DMS53 treated with DMSO at 0.1 percent for 48 hours (cell line): ENCODE measurements at regions not wholly inside any gene's neighbourhood (a gene's known extent, or its start where the extent isn't known, plus 50 kb on each side); places are given as distances from the start of the nearest gene placed in this dataset.
"Not testable (repeated sequence)": the region's sequence is repeated elsewhere in the genome, so short reads cannot be mapped to it uniquely, and the experiment has no call there.

Source experiments
- DNase-seq: peaks from one replicate; lab custom pipeline; 2025; ENCODE audit not compliant: unreplicated experiment; lab: John Stamatoyannopoulos, UW

GRCh38 chr1:5688081-5689077 lies 303.8 kb downstream of the NPHP4 start:
- no peak for DNase-seq

DNA sequence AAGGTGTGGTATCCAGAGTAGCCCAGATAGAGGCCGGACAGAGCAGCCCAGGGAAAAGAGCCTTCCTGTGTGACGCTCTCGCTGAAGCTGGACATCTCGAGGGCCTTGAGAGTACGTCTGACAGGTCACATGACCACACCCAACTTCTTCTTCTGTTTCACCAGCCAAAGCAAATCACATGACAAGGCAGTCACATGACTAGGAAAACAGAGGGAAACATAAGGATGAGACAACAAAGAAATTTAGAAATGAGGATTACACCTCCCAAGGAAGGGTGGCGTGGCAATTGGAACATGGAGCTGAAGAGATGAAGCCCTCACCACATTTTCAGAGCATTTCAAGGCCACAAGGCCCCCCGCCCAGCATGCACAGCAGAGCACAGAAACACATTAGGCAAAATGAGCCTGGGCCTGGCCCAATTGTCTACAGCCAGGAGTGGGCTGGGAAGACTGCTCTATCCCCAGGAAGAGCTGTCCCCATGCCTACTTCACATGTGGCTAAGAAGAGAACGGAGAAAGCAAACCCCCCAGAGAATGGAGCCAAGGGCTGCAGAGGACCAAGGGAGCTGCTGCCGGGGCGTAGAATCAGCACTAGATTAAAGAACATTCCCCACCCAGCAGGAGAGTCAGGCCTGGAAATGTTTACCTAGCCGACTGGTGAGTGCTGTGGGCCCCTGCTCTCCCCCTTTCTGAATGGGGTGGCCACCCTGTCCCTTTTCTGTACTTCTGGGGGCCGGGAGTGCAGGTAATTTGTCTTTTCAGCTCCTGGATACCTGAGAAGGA lies 305.1 kb downstream of the NPHP4 start:
- no peak for DNase-seq

DNA sequence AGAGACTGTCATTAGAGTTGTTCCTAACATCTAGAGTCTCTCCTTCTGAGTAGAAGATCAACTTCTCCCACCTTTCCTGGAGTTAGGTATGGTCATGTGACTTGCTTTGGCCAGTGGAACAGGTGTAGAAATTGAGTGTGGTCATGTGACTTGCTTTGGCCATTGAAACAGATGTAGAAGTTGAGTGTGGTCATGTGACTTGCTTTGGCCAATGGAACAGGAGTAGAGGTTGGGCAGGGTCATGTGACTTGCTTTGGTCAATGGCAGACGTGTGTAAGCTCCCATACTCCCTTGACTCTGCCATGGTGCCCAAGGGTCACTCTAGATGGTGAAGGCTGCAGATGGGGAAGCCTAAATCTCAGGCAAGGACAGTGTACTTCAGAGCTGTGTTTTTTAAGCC lies 306.0 kb downstream of the NPHP4 start:
- DNase-seq, result no peak

DNA sequence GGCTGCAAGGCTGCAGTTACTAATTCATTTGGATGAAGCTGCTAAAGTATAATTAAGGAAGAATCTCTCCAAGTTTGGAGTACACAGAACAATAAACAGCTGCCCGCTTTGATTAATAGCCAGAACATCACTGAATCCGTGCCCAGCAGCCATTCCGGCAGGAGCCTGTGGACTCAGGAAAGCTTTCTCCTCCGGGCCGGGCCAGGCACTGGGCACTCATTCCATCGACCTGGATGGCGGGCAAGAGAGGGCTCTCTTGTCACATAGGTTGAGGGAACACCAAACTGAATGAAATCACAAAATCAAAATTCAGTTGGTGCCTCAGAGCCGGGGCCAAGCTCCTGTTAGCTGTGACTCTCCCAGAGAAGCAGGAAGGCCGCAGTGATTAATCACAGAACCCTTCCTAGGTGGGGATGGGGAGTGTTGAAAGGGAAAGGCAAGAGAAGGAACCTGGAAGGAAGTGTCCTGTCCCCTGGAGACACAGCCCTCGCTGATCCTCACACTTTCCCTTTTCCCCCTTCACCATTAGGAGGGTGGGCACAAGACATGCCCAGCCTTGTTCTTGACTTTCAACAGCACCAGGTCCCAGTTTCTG lies 306.7 kb downstream of the NPHP4 start:
- DNase-seq, result no peak

- no peak for DNase-seq
These were observed 307.4 kb downstream of the NPHP4 start for GRCh38 chr1:5684791-5685190.

GRCh38 chr1:5683446-5683845 lies 308.8 kb downstream of the NPHP4 start:
- DNase-seq, result no peak

DNA sequence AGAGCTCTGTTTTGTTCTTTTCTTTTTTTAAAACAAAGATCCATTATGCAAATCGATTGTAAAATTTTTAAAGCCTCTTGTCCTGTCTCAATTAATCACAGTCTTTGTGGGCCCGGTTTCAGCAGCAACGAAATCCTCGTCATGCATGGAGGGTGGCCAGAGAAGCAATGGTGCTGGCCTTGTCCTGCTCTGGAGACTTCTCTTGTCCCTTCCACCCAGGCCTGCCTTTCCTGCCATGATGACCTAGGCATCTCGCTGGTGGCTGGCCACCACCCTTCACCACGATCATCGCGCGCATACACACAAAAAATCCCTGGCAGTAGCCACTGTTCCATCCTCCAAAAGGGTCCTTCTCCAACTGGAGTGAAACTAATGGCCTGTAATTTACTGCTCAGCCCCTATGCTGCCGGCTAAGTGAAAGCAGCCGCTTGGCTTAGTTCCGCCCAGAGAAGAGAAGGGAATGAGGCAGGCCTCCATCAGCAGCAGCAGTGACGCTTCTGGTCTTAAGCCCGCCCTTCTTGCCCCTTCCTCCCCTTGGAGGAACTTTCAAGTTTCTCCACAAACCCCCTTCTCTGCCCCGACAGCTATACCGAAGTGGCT lies 309.5 kb downstream of the NPHP4 start:
- DNase-seq, result no peak

DNA sequence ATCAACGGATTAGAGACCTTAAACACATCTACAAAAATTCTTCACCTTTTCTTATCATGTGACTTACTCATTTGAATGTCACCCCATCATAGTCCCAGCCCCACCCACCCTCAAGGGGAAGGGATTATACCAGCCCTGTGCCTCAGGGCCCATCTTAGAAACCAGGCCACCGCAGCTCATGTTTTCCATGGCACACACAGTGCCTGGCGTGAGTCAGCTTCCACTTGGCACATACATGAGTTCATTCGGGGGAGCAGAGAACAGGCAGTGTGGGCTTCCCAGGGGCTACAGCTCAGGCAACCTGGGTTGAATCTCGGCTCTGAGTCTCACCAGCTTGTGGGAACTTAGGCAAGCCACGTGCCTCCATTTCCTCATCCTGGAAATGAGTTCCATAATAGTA lies 310.6 kb downstream of the NPHP4 start:
- no peak for DNase-seq

DNA sequence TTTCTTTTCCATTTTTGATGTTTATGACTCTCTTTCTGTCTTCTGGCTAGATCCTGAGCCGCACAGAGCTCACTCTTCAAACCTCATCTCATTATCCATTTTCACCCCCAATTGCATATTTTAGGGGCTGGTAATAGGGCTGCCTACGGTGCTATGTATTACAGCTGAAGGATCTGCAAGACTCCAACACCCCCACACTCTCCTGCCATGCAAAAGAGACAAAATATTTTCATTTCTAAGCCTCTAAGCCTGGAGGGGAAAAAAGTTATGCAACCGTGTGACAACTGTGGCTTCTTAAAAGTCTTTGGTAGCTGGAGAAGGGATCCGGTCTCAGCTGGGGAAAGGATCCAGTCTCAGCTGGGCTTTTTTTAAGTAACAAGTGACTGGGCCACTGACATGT lies 311.6 kb downstream of the NPHP4 start:
- no peak for DNase-seq

GRCh38 chr1:5678759-5679158 lies 313.5 kb downstream of the NPHP4 start:
- no peak for DNase-seq

GRCh38 chr1:5672355-5672754 lies 319.9 kb downstream of the NPHP4 start:
- DNase-seq, result not testable (repeated sequence)

DNA sequence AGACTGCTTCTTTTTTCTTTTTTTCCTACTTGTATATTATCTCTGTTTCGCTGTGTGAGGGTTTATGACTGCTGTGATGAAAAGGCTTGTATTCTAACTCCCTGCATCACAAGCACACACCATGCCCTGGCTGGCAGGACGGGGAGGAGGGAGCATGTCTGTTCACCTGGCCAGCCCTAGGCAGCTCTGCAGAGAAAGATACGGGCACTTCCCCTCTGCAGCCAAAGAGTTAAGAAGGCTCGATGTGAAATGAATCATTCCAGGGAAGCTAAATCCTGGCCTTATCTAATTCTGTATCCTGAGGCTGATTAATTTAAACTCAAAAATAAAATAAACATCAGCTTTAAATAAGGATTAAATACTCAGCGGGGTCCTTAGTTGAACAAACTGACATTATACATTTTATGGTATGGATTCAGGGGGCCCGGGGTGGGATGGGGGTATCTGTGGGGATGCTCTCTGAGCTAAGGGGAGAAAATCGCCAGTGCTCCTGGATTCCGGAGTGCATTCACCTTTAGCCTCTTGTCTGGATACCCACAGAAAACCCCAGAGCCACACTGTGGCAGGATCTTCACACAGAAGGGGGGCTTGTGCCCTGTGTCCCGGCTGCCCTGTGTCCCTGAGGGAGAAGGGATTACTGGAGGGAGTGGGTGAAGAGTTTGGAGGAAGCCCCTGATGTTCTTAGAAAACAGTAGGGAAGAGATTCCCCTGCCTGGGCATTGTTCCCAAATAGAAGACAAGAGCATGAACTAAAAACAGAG lies 321.5 kb downstream of the NPHP4 start:
- no peak for DNase-seq

- DNase-seq, result no peak
These were observed 324.5 kb downstream of the NPHP4 start for GRCh38 chr1:5667513-5668325.

GRCh38 chr1:5664906-5665875 lies 327.0 kb downstream of the NPHP4 start:
- DNase-seq, result no peak

DNA sequence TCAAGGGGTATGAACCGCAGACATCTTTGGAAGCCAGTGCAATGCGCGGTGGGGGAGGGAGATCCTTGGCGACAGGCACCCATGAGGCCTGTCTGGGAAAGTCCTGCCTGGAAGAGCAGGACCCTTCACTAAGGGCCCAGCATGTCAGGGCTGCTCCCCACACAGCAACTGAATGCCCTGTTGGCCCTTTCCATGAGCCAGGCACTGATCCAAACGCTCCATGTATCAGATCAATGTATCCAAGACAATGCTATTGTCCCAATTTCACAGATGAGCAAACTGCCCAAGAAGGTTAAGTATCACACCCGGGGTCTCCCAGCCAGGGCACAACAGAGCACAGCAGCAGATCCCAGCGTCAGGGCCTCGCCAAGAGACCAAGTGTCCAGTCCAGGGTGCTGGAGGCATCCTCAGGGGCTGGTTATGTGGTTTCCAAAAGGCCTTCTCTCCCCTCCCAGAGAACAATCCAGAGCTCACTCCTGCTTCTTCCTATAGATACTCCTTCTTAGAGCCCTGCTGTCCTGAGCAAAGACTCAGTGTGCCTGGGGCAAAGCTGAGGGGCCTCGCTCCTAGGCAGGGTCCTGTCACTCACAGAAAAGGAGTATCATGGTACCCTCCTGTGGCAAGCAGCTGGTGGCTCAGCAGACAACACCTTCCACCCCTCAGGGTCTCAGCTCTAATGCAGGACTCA lies 328.0 kb downstream of the NPHP4 start:
- no peak for DNase-seq

DNA sequence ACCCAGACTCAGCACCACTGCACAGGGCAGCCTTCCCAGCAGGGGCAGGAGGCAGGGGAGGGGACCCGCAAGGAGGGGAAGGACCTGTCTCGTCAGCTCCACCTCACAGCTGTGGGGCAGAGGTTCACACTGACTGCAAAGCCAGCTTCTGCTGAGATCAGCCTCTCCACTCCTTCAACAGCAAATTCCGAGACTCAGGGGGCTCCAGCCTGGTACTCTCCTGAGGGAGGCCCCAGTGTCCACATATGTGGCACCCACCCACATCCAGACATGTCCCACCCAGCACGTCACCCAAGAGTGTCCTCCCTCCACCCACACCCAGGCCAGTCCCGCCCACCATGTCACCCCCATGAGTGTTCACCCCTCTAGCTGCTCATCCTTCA lies 329.5 kb downstream of the NPHP4 start:
- no peak for DNase-seq

DNA sequence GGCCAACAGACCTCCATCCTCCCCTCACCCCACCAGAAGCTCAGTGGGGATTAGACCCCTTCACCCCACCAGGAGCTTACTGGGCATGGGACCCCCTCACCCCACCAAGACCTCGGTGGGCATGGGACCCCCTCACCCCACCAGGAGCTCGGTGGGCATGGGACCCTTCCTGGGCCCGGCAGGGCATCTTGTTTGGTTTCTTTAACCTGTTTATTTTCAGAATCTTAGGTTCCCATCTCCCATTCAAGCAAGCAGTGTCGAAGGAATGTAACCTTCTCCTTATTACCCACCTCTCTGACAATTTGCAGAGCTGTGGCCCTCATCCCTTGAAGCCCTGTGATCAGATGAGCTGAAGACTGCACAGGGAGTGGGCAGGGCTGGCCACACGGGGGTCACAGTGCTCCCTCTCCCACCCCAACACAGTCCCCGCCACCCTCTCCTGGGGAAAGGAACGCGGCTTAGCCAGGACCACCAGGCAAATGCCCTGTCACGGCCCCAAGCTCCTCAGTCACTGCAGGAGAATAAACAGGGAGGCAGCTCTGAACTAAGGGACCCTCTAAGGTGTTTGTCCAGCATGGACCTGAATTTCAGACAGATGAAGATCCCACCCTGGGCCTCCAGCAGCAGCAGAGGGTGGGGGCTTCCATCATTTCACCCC lies 330.0 kb downstream of the NPHP4 start:
- DNase-seq, result no peak
